ENCODE measurements at regions not wholly inside any gene's neighbourhood (a gene's known extent, or its start where the extent isn't known, plus 50 kb on each side); places are given as distances from the start of the nearest gene placed in this dataset.
"Not testable (repeated sequence)": the region's sequence is repeated elsewhere in the genome, so short reads cannot be mapped to it uniquely, and the experiment has no call there.

- H3K27ac ChIP-seq; ATAC-seq; H3K27me3 ChIP-seq; H3K4me1 ChIP-seq; H3K9me3 ChIP-seq; H3K4me3 ChIP-seq; DNase-seq; intact Hi-C loops (cut with DNase I); H3K36me3 ChIP-seq (replicated peaks in 1 of 2; ENCODE audit: insufficient read depth in 1 of 2, low read depth in 2 of 2): not testable (repeated sequence)
- WGBS, 2 donors = no CpG with 5 or more reads among the region's 4 CpGs
Observed at GRCh38 chr16:33583702-33584101, 124.3 kb downstream of the TP53TG3F start.

GRCh38 chr16:33588589-33588988 is 129.2 kb downstream of the TP53TG3F start:
- H3K4me1 ChIP-seq; H3K27me3 ChIP-seq; H3K27ac ChIP-seq; ATAC-seq; DNase-seq; H3K36me3 ChIP-seq (replicated peaks in 1 of 2; ENCODE audit: insufficient read depth in 1 of 2, low read depth in 2 of 2); H3K9me3 ChIP-seq; intact Hi-C loops (cut with DNase I); H3K4me3 ChIP-seq: not testable (repeated sequence)
- WGBS, 2 donors = no CpG with 5 or more reads among the region's 8 CpGs

- H3K36me3 ChIP-seq (replicated peaks in 1 of 2; ENCODE audit: insufficient read depth in 1 of 2, low read depth in 2 of 2); H3K4me3 ChIP-seq; H3K27ac ChIP-seq; intact Hi-C loops (cut with DNase I); H3K9me3 ChIP-seq; H3K27me3 ChIP-seq; ATAC-seq; DNase-seq; H3K4me1 ChIP-seq: not testable (repeated sequence)
- WGBS, 2 donors = no CpG with 5 or more reads among the region's 6 CpGs
Observed at GRCh38 chr16:33593344-33593743, 133.9 kb downstream of the TP53TG3F start.

GRCh38 chr16:33595074-33595473 is 135.7 kb downstream of the TP53TG3F start:
- H3K9me3 ChIP-seq; ATAC-seq; H3K4me3 ChIP-seq; H3K27ac ChIP-seq; H3K36me3 ChIP-seq (replicated peaks in 1 of 2; ENCODE audit: insufficient read depth in 1 of 2, low read depth in 2 of 2); H3K4me1 ChIP-seq; H3K27me3 ChIP-seq; intact Hi-C loops (cut with DNase I); DNase-seq: not testable (repeated sequence)
- no CpG with 5 or more reads among the region's 7 CpGs for WGBS, 2 donors

- H3K9me3 ChIP-seq; H3K27ac ChIP-seq; intact Hi-C loops (cut with DNase I); H3K27me3 ChIP-seq; ATAC-seq; H3K4me1 ChIP-seq; H3K36me3 ChIP-seq (replicated peaks in 1 of 2; ENCODE audit: insufficient read depth in 1 of 2, low read depth in 2 of 2); H3K4me3 ChIP-seq; DNase-seq: not testable (repeated sequence)
- no CpG with 5 or more reads among the region's 4 CpGs for WGBS, 2 donors
Observed at GRCh38 chr16:33601029-33601428, 141.6 kb downstream of the TP53TG3F start.

GRCh38 chr16:33623535-33624077 is 164.2 kb downstream of the TP53TG3F start:
- H3K27me3 ChIP-seq; H3K36me3 ChIP-seq (replicated peaks in 1 of 2; ENCODE audit: insufficient read depth in 1 of 2, low read depth in 2 of 2); H3K4me1 ChIP-seq; DNase-seq; H3K9me3 ChIP-seq; H3K4me3 ChIP-seq; intact Hi-C loops (cut with DNase I); H3K27ac ChIP-seq; ATAC-seq: not testable (repeated sequence)
- 22 to 23% methylated on average over 2 of the region's 4 CpGs for WGBS, 2 donors

- ATAC-seq; H3K36me3 ChIP-seq (replicated peaks in 1 of 2; ENCODE audit: insufficient read depth in 1 of 2, low read depth in 2 of 2); H3K4me3 ChIP-seq; intact Hi-C loops (cut with DNase I); H3K9me3 ChIP-seq; H3K27ac ChIP-seq; DNase-seq; H3K27me3 ChIP-seq; H3K4me1 ChIP-seq: not testable (repeated sequence)
- 52 to 59% methylated on average over 6 of the region's 6 CpGs for WGBS, 2 donors
Observed at GRCh38 chr16:33628895-33629294, 169.5 kb downstream of the TP53TG3F start.

GRCh38 chr16:33631713-33632112 is 172.3 kb downstream of the TP53TG3F start:
- ATAC-seq; intact Hi-C loops (cut with DNase I): not testable (repeated sequence)
- 80 to 90% methylated on average over 3 to 4 of the region's 4 CpGs for WGBS, 2 donors

GRCh38 chr16:33634057-33634456 is 174.6 kb downstream of the TP53TG3F start:
- intact Hi-C loops (cut with DNase I); DNase-seq; H3K9me3 ChIP-seq; H3K36me3 ChIP-seq (replicated peaks in 1 of 2; ENCODE audit: insufficient read depth in 1 of 2, low read depth in 2 of 2); H3K27me3 ChIP-seq; H3K4me3 ChIP-seq; H3K27ac ChIP-seq; H3K4me1 ChIP-seq; ATAC-seq: not testable (repeated sequence)
- WGBS, 2 donors = 63 to 72% methylated on average over 2 of the region's 3 CpGs

More at GRCh38 chr16:33631713-33632112, 172.3 kb downstream of the TP53TG3F start:
- not testable (repeated sequence) for DNase-seq; H3K27me3 ChIP-seq; H3K36me3 ChIP-seq (replicated peaks in 1 of 2; ENCODE audit: insufficient read depth in 1 of 2, low read depth in 2 of 2); H3K27ac ChIP-seq; H3K9me3 ChIP-seq; H3K4me1 ChIP-seq; H3K4me3 ChIP-seq

GRCh38 chr16:33636760-33637159 is 177.3 kb downstream of the TP53TG3F start:
- H3K27ac ChIP-seq; intact Hi-C loops (cut with DNase I): not testable (repeated sequence)
- peak; percentile 74 for ATAC-seq

GRCh38 chr16:33643270-33643669 is 183.9 kb downstream of the TP53TG3F start:
- H3K27me3 ChIP-seq; H3K36me3 ChIP-seq (replicated peaks in 1 of 2; ENCODE audit: insufficient read depth in 1 of 2, low read depth in 2 of 2); H3K4me3 ChIP-seq; H3K27ac ChIP-seq; ATAC-seq; H3K9me3 ChIP-seq; DNase-seq; H3K4me1 ChIP-seq; intact Hi-C loops (cut with DNase I): not testable (repeated sequence)
- 89 to 90% methylated on average over 2 of the region's 2 CpGs for WGBS, 2 donors

More at GRCh38 chr16:33636760-33637159, 177.3 kb downstream of the TP53TG3F start:
- H3K36me3 ChIP-seq (replicated peaks in 1 of 2; ENCODE audit: insufficient read depth in 1 of 2, low read depth in 2 of 2); H3K4me1 ChIP-seq; H3K27me3 ChIP-seq; H3K4me3 ChIP-seq; H3K9me3 ChIP-seq: not testable (repeated sequence)
- peak; percentile 22 to 73 (median 59) for DNase-seq

- H3K4me3 ChIP-seq; H3K36me3 ChIP-seq (replicated peaks in 1 of 2; ENCODE audit: insufficient read depth in 1 of 2, low read depth in 2 of 2); intact Hi-C loops (cut with DNase I); H3K27ac ChIP-seq; ATAC-seq; DNase-seq; H3K9me3 ChIP-seq; H3K4me1 ChIP-seq; H3K27me3 ChIP-seq: not testable (repeated sequence)
- WGBS, 2 donors = 46 to 64% methylated on average over 5 of the region's 5 CpGs
Observed at GRCh38 chr16:33643698-33644381, 184.4 kb downstream of the TP53TG3F start.

All from body of pancreas (tissue), 4 donors.